ENCODE measurements at regions not wholly inside any gene's neighbourhood (a gene's known extent, or its start where the extent isn't known, plus 50 kb on each side); places are given as distances from the start of the nearest gene placed in this dataset.

GRCh38 chr14:65360144-65360784 lies 52.3 kb upstream of the FUT8 start:
- Histone ChIP-seq H3K9me3 (ENCODE audit: low read length) (no peaks in the 10 kb centered on the region), H2AFZ (ENCODE audit: low read length) (no peak overlapping the region), H3K9ac (ENCODE audit: insufficient read depth, low read depth, low read length) (no peak overlapping the region), H3K36me3 (replicated peaks in 1 of 2; ENCODE audit: control insufficient read depth in 1 of 2, insufficient read depth in 2 of 2, low read length in 2 of 2) (no peaks in the 10 kb centered on the region), H3K79me2 (ENCODE audit: insufficient read depth, low read length) (no peaks in the 10 kb centered on the region), H3K4me2 (ENCODE audit: low read depth, low read length) (no peak overlapping the region), H3K27ac (ENCODE audit: extremely low read length, insufficient read depth, low read length) (no peak overlapping the region), H3K4me3 (replicated peaks in 1 of 3; ENCODE audit: insufficient read depth in 1 of 3, low read depth in 2 of 3, low read length in 3 of 3) (no peak overlapping the region), H3K4me1 (ENCODE audit: insufficient read depth, low read length) (no peaks in the 10 kb centered on the region), H3K27me3 (ENCODE audit: control insufficient read depth in 1 of 2, insufficient read depth in 2 of 2, low read length in 2 of 2) (no peaks in the 10 kb centered on the region; a peak in 1 of 5 replicates), H4K20me1 (ENCODE audit: insufficient read depth, low read length) (no peaks in the 10 kb centered on the region)
- TF ChIP-seq HNF4G (IDR thresholded peaks at IDR 0.05; ENCODE audit: borderline replicate concordance, low read depth, low read length) = no peak
- no peak for TF ChIP-seq HNF4G (CRISPR knock-in tag; IDR thresholded peaks at IDR 0.05; ENCODE audit: borderline replicate concordance, low read depth)
- TF ChIP-seq ZNF20 (CRISPR knock-in tag; IDR thresholded peaks at IDR 0.05) = no peak
- TF ChIP-seq TBL1XR1 (IDR thresholded peaks at IDR 0.05; ENCODE audit: borderline replicate concordance, low read length, partially characterized antibody) = no peak
- TF ChIP-seq AKNA (CRISPR knock-in tag; IDR thresholded peaks at IDR 0.05; ENCODE audit: borderline replicate concordance) = no peak
- no peak for TF ChIP-seq ZNF746 (CRISPR knock-in tag; IDR thresholded peaks at IDR 0.05)
- no peak for TF ChIP-seq CSRNP2 (CRISPR knock-in tag; conservative IDR thresholded peaks at IDR 0.05; ENCODE audit: low read depth)
- no peak for TF ChIP-seq CREM (IDR thresholded peaks at IDR 0.05)
- no peak for TF ChIP-seq CREM (CRISPR knock-in tag; IDR thresholded peaks at IDR 0.05)
- no TSS peak for BruUV-seq (replicated peaks)
- in situ Hi-C loops (cut with HindIII; ENCODE audit: extremely low pct_ligation_motif_present, low pct_unique_long_range_greater_than_20kb) = no loop called here
- CTCF ChIA-PET (ENCODE audit: low intra/inter-chr PET ratio, low total read pairs) = no interaction called here
- DNase-seq (ENCODE audit: low spot score) (no peak), FAIRE-seq (no peak), ATAC-seq (no peak)
- intact Hi-C loops (cut with micrococcal nuclease; ENCODE audit: unreplicated experiment) = no loop called here
- WGBS (ENCODE audit: low lambda C conversion rate) = 8% methylated on average over 2 of the region's 2 CpGs
- POLR2A ChIA-PET = interaction anchor here (1.3 kb wide), 2 partner anchors 121 to 133 kb away, joined by 3 read pairs; no protein-coding TSS in a partner anchor
